HEK293T (cell line): ENCODE measurements at regions not wholly inside any gene's neighbourhood (a gene's known extent, or its start where the extent isn't known, plus 50 kb on each side); places are given as distances from the start of the nearest gene placed in this dataset.

Experiments
- ARNT ChIP-seq: fragments of 450-650 bp; IDR thresholded peaks from 2 replicates; pipeline ENCODE4 v1.6.1; 2017; ENCODE audit warnings: mild to moderate bottlenecking
- BHLHE40 ChIP-seq: fragments of 450-650 bp; IDR thresholded peaks from 2 replicates; pipeline ENCODE4 v1.6.1; 2016; ENCODE audit warnings: mild to moderate bottlenecking, moderate library complexity, borderline replicate concordance
- ELF4 ChIP-seq: fragments of 450-650 bp; IDR thresholded peaks from 2 replicates; pipeline ENCODE4 v1.6.1; 2017; ENCODE audit warnings: antibody characterized with exemption
- FOXA1 ChIP-seq: fragments of 450-650 bp; IDR thresholded peaks from 2 replicates; pipeline ENCODE4 v1.6.1; 2016; ENCODE audit warnings: mild to moderate bottlenecking
- SP1 ChIP-seq: fragments of 450-650 bp; IDR thresholded peaks from 2 replicates; pipeline ENCODE4 v1.6.1; 2017
- SUZ12 ChIP-seq: fragments of 450-650 bp; IDR thresholded peaks from 2 replicates; pipeline ENCODE4 v1.6.1; 2016; ENCODE audit warnings: mild to moderate bottlenecking
- TARDBP ChIP-seq: fragments of 450-650 bp; IDR thresholded peaks from 2 replicates; pipeline ENCODE4 v1.6.1; 2016

DNA sequence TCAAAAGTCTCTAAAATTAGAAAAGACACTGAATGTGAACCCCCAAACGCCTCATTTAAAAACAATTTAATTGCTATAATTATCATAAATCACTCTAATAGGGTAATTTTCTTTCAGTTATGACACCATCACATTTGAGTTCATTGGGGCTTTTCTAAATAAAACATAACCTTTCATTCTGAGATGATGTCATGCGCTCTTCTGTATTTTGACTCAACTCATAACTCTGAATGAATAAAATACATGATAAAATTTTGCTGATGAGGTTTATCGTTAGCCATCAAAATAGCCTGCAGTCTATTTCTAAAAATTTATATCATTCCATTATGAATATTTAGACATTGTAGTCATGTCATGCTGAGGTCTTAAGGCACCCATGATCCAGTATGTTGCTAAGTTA is 1099.7 kb downstream of the SUCLG1 start:
- TF ChIP-seq SP1 (no peak), ARNT (no peak), TARDBP (no peak), FOXA1 (no peak), SUZ12 (no peak), ELF4 (no peak), BHLHE40 (no peak)
